MM.1S (cell line): ENCODE measurements at regions not wholly inside any gene's neighbourhood (a gene's known extent, or its start where the extent isn't known, plus 50 kb on each side); places are given as distances from the start of the nearest gene placed in this dataset.

Source experiments
- DNase-seq: peaks from one replicate; pipeline ENCODE4 v3.0.0-alpha.2; 2015
- H2AFZ ChIP-seq: fragments of 300-600 bp; sonication (generic); 2 replicates; pipeline ENCODE4 v1.6.0; 2016; ENCODE audit warnings: antibody characterized with exemption, low read length
- H3F3A ChIP-seq: fragments of 300-600 bp; sonication (generic); 2 replicates; pipeline ENCODE4 v1.6.1; 2016; ENCODE audit warnings: mild to moderate bottlenecking, antibody characterized with exemption, low read length, moderate library complexity, mixed read lengths; ENCODE audit not compliant: insufficient read depth
- H3K27ac ChIP-seq: fragments of 300-600 bp; sonication (generic); 2 replicates; pipeline ENCODE4 v1.5.1; 2016; ENCODE audit warnings: mild to moderate bottlenecking, low read length
- H3K27me3 ChIP-seq: fragments of 300-600 bp; sonication (generic); replicated peaks from 2 replicates; pipeline ENCODE4 v1.6.0; 2016; ENCODE audit warnings: low read length; ENCODE audit not compliant: insufficient read depth
- H3K36me3 ChIP-seq: fragments of 300-600 bp; sonication (generic); replicated peaks from 2 replicates; pipeline ENCODE4 v1.6.1; 2016; ENCODE audit warnings: mild to moderate bottlenecking, low read length, mixed read lengths; ENCODE audit not compliant: insufficient read depth
- H3K4me1 ChIP-seq: fragments of 300-600 bp; sonication (generic); 2 replicates; pipeline ENCODE4 v1.6.1; 2016; ENCODE audit warnings: low read length, mixed read lengths
- H3K4me2 ChIP-seq: fragments of 300-600 bp; sonication (generic); 2 replicates; pipeline ENCODE4 v1.6.0; 2016; ENCODE audit warnings: low read depth, low read length
- H3K4me3 ChIP-seq: fragments of 300-600 bp; sonication (generic); 2 replicates; pipeline ENCODE4 v1.5.1; 2016; ENCODE audit warnings: low read length, mixed read lengths
- H3K79me2 ChIP-seq: fragments of 300-600 bp; sonication (generic); 2 replicates; pipeline ENCODE4 v1.6.1; 2016; ENCODE audit warnings: mixed run types, low read length, mixed read lengths
- H3K9ac ChIP-seq: fragments of 300-600 bp; sonication (generic); 2 replicates; pipeline ENCODE4 v1.6.1; 2016; ENCODE audit warnings: low read length, mixed read lengths
- H3K9me2 ChIP-seq: fragments of 300-600 bp; sonication (generic); replicated peaks from 2 replicates; pipeline ENCODE4 v1.6.1; 2016; ENCODE audit warnings: mild to moderate bottlenecking, low read length, mixed read lengths; ENCODE audit not compliant: insufficient read depth
- H3K9me3 ChIP-seq: fragments of 300-600 bp; sonication (generic); replicated peaks from 2 replicates; pipeline ENCODE4 v1.6.1; 2016; ENCODE audit warnings: mild to moderate bottlenecking, low read length, mixed read lengths; ENCODE audit not compliant: insufficient read depth
- H4K20me1 ChIP-seq: fragments of 300-600 bp; sonication (generic); 2 replicates; pipeline ENCODE4 v1.6.1; 2016; ENCODE audit warnings: mild to moderate bottlenecking, low read length, moderate library complexity, mixed read lengths; ENCODE audit not compliant: insufficient read depth
- CTCF ChIP-seq: fragments of 300-600 bp; sonication (generic); IDR thresholded peaks from 2 replicates; pipeline ENCODE4 v1.5.1; 2016; ENCODE audit warnings: antibody characterized with exemption, low read length, mixed read lengths
- EZH2 ChIP-seq: fragments of 300-600 bp; sonication (generic); optimal IDR thresholded peaks from 2 replicates; pipeline ENCODE3; 2017; ENCODE audit warnings: low read depth, mild to moderate bottlenecking, antibody characterized with exemption, low read length, mixed read lengths
- EZH2phosphoT487 ChIP-seq: fragments of 300-600 bp; sonication (generic); IDR thresholded peaks from 2 replicates; pipeline ENCODE4 v1.6.1; 2018; ENCODE audit warnings: antibody characterized with exemption, low read length

- Histone ChIP-seq H4K20me1 (no peaks in the 10 kb centered on the region), H3F3A (no peaks in the 10 kb centered on the region), H3K4me3 (no peak overlapping the region), H3K4me1 (peaks cover 12% of the 10 kb centered on the region; the same call in 1 of the 2 replicates), H3K9ac (no peak overlapping the region), H3K9me3 (no peaks in the 10 kb centered on the region), H3K4me2 (peak overlapping the region; percentile 12; the same call in 1 of the 2 replicates), H3K27ac (no peak overlapping the region), H3K36me3 (no peaks in the 10 kb centered on the region), H3K79me2 (no peaks in the 10 kb centered on the region), H3K27me3 (no peaks in the 10 kb centered on the region), H3K9me2 (no peaks in the 10 kb centered on the region), H2AFZ (no peak overlapping the region)
- TF ChIP-seq EZH2: no peak
- TF ChIP-seq EZH2phosphoT487: no peak
- no peak for TF ChIP-seq CTCF
- peak; percentile 55 for DNase-seq
Observed at GRCh38 chr1:56295949-56296929, 283.1 kb downstream of the PLPP3 start.

DNA sequence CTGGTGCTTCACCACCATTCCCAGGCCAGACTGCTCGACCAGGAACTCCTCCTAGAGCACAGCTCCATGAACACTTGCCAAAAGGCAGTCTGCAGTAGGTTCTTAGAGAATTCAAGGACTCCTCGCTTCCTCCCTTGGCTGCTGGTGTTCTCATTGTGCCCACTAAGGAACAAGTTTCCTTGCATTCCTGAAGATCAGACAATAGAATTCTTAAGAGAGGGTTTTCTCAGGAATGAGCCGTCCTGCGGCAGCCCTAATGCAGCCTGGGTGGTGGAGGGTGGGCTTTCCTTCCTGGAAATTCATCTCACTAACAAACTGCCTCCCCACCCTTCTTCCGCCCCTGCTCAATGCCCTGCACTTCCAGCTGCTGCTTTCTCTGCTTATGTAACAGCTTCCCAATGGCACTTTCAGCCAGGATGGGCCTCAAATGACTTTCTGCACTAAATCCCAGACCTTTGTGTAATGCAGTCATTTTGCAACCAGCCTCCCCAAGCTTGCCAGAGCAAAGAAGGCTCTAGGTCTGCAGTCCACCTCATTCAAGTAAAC is 287.9 kb downstream of the PLPP3 start:
- no peak overlapping the region for H3K27ac ChIP-seq

DNA sequence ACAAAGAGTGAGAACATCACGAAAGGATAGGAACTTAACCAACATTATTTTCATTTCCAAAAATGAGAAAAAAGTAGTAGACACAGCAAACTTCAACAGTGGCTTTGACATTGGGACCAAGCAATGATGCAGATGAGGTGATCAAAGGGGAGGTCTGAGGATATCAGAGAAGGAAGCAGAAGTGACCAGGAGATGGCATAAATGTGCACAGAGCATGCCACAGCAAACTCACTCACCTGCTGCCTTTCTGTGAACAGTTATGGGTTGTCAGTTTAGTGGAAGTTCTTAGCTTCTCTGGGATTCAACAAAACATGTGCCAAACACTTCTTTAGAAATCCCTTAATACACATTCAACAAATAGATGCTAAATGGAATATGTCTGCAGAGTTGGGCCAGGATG is 290.1 kb downstream of the PLPP3 start:
- no peaks in the 10 kb centered on the region for H3K79me2 ChIP-seq
- no peak overlapping the region for H3K4me3 ChIP-seq
- H2AFZ ChIP-seq: no peak overlapping the region
- H3K4me2 ChIP-seq: no peak overlapping the region
- no peaks in the 10 kb centered on the region for H3K9me2 ChIP-seq
- TF ChIP-seq EZH2phosphoT487 (no peak), EZH2 (no peak), CTCF (no peak)
- no peaks in the 10 kb centered on the region for H3K4me1 ChIP-seq
- no peaks in the 10 kb centered on the region for H3K27me3 ChIP-seq
- no peak overlapping the region for H3K9ac ChIP-seq
- no peaks in the 10 kb centered on the region for H4K20me1 ChIP-seq
- H3K9me3 ChIP-seq: no peaks in the 10 kb centered on the region
- no peaks in the 10 kb centered on the region for H3K36me3 ChIP-seq
- no peaks in the 10 kb centered on the region for H3F3A ChIP-seq
- no peak overlapping the region for H3K27ac ChIP-seq
- no peak for DNase-seq

More for the DNA sequence above, 287.9 kb downstream of the PLPP3 start:
- Histone ChIP-seq H4K20me1 (no peaks in the 10 kb centered on the region), H3K4me1 (peaks cover 8% of the 10 kb centered on the region; the same call in 1 of the 2 replicates), H3K27me3 (no peaks in the 10 kb centered on the region), H3F3A (no peaks in the 10 kb centered on the region), H3K9ac (no peak overlapping the region), H3K79me2 (no peaks in the 10 kb centered on the region), H3K9me2 (no peaks in the 10 kb centered on the region), H3K4me3 (no peak overlapping the region), H3K36me3 (no peaks in the 10 kb centered on the region), H2AFZ (no peak overlapping the region), H3K4me2 (no peak overlapping the region), H3K9me3 (no peaks in the 10 kb centered on the region)
- TF ChIP-seq EZH2phosphoT487: no peak
- no peak for TF ChIP-seq EZH2
- no peak for DNase-seq
